GM19043 (cell line): ENCODE measurements at regions not wholly inside any gene's neighbourhood (a gene's known extent, or its start where the extent isn't known, plus 50 kb on each side); places are given as distances from the start of the nearest gene placed in this dataset.
"Not testable (repeated sequence)": the region's sequence is repeated elsewhere in the genome, so short reads cannot be mapped to it uniquely, and the experiment has no call there.

Experiments used
- ATAC-seq: cut with Tn5 transposase; IDR thresholded peaks from one replicate; pipeline ENCODE4 v1.9.1; 2021; ENCODE audit warnings: low read depth; ENCODE audit not compliant: unreplicated experiment

DNA sequence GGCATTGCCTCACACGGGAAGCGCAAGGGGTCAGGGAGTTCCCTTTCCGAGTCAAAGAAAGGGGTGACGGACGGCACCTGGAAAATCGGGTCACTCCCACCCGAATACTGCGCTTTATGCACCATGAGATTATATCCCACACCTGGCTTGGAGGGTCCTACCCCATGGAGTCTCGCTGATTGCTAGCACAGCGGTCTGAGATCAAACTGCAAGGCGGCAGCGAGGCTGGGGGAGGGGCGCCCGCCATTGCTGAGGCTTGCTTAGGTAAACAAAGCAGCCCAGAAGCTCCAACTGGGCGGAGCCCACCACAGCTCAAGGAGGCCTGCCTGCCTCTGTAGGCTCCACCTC is 145.1 kb upstream of the BCL6 start:
- not testable (repeated sequence) for ATAC-seq

DNA sequence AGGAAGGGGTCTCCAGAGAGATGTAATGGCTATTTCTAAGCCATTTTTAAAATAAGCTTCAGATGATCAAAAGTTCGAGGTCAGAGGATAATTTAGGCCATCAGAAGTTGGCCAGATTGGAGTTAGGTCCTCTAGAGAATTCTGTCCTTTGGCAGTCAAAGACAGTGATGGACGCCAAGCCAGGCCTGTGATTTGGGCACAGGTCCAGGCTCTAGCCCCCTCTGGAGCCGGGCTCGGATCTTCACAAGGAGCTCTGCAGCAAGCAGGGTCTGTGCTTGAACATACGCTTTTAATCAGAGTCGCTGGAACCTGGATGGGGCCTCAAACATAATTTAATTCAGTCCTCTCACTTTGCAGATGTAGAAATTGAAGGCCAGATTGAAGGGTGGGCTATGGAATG is 151.4 kb upstream of the BCL6 start:
- no peak for ATAC-seq

DNA sequence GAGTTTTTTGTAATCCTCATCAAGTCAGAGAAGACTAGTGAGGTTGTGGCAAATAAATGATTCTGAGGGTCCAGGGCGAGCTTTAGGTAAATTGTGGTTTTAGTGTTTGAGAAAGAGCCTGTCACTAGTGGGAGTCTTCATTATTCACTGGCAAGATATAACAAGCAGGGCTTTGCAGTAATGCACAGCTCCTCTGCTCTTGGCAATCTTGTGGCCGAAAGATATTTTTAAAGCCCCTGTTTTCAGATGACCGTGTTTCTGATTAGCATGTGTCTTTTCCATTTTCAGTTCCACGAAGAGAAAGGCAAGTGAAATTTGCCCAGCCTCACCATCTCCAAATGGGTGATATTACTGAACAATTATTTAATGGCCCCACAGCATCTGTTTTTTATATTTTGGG is 154.0 kb upstream of the BCL6 start:
- no peak for ATAC-seq

DNA sequence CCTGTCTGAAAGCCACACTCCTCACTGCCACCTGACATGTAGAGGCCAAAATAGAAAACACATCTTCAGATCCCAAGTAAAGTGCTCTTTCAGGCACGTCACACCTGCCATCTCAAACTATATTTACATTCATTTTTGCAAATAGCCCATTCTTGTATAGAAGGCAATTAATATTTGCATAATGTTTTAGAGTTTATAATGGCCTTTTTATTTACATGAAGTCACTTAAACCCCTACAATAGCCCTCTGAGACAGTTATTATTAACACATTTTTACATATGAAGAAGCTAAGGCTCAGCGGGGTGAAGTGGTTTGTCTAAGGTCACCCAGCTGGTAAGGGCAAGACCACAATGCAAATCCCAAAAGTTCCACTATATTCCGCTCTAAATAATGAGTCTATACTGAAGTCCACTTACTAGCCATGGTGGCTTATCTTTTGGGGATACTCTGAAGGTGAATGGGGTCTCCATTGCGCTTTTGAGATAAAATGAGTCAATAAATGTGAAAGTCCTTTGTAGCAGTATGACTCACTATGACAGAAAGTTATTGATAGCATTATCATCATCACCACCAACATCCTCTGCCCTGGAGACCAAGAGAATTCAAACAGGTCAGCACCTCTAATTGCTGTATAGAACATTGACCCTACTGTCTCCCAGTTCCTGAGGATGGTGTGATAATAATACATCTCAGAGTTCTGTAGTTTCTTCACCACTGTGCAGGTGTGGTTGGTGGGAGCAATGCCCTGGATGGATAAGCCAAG is 155.9 kb upstream of the BCL6 start:
- ATAC-seq: no peak

DNA sequence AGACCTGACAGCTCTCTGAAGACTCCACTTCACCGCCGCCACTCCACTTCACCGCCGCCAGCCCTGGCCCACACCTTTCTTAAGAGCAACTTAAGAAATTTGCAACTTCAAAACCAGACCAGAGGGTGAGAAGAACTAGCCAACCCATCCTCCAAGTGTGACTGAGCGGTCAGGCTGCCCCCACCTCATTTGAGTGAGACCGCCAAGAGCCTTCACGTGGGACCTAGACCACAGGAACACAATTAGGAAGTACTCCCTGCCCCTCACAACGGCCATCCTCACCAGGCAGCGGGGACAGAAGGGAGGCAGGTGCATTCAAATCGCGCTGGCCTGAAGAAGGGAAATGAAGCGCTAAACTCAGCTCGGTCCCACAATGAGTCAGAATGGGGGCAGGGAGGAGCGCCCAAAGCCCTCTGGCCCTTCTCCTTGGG is 156.8 kb upstream of the BCL6 start:
- peak; percentile 71 for ATAC-seq

- ATAC-seq: no peak
Observed at GRCh38 chr3:187902936-187903335, 157.7 kb upstream of the BCL6 start.

DNA sequence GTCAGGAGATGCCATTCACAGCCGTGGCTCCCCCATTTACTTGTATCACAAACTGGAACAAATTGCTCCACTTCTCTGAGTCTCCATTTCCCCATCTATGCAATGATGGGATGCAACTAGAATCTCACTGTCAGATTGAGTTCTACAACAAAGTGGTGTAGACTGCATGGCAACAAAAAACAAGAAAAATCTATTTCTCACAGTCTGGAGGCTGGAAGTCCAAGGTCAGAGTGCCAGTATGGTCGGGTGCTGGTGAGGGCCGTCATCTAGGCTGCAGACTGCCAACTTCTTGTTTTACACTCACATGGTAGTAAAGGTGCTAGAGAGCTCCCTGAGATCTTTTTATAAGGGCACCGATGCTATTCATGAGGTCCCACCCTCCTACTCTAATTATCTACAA is 158.4 kb upstream of the BCL6 start:
- no peak for ATAC-seq

DNA sequence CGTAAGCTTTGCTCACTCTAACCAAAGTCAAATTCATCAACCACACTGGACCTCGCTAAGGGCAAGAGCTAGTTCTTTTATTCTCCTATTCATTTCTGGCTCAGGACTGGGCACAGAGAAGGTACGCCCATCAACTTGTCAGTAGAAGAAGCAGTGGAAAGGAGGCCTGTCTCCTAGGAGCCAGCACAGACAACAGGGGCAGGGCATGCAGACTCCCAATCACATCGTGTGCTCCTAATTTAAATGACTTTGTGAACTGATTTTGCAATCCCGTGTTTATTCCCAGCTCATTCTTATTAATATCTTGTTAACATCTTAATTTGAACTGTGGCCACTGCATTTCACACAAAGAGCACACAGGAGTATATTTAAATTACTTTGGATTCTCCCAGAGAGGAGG is 161.1 kb upstream of the BCL6 start:
- ATAC-seq: no peak

GRCh38 chr3:187906920-187907319 is 161.7 kb upstream of the BCL6 start:
- ATAC-seq: no peak

- ATAC-seq: no peak
Observed at GRCh38 chr3:187909866-187910265, 164.6 kb upstream of the BCL6 start.

GRCh38 chr3:187912007-187912406 is 166.7 kb upstream of the BCL6 start:
- ATAC-seq: no peak

- ATAC-seq: no peak
Observed at GRCh38 chr3:187913617-187914033, 168.4 kb upstream of the BCL6 start.

GRCh38 chr3:187914231-187914630 is 169.0 kb upstream of the BCL6 start:
- no peak for ATAC-seq

GRCh38 chr3:187916072-187916471 is 170.8 kb upstream of the BCL6 start:
- ATAC-seq: no peak

DNA sequence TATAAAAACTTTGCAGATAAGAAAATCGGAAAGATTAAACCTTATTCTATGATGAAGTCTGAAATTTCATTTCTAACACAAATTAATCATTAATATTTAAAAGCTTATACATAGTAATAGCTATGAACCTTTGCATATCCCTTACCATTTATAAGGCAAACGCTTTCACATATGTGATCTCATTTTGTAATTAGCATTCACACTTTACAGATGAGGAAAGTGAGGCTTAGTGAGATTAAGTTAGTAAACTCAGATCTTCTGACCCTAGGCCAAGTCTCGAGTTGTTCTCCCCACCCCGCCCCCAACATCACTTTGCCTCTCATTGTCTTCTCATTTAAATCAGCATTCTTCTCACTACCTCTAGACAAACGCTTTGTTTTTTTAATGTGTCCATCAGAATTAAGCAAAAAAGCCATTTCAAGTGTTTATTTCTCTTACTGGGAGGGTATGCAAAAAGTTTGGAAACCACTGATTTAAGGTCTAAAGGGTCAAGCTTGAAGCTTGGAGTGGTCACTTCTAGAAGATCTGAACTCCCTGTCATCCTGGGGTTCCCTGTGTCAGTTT is 172.9 kb upstream of the BCL6 start:
- no peak for ATAC-seq

DNA sequence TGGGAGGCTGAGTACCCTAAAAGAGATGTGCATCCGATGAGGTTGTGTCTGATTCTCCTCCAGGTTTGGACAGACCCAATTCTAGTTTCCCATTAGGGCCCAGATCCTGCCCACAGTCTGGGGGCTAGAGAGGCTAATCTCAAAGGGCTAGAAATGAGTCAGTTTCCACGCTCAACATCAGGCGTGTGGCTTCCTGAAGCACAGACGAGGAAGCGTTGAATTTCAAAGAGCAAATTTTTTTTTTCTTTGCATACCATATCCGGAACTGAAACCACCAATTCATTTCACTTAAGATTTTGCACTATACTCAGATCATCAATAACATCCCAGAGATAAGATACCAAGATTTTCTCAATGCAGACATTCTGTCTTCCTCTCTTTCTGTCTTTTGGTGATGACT is 173.8 kb upstream of the BCL6 start:
- ATAC-seq: peak; percentile 87

DNA sequence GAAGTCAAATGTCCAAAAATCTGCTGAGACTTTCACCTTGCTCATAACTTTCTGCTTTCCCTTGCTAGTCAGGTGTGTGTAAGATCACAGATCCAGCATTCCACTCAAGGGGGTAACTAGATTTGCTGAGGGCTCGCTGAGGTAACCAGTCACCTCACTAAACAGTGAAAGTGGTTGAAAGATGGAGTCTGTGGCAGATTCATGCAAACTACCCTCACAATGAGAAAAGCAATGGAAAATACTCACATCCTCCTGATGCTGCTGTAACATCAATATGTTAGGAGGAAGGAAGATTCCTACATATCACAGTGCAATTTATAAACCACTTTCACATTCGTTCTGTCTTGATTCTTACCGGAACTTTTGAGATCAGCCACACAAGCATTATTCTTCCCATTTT is 174.3 kb upstream of the BCL6 start:
- ATAC-seq: peak; percentile 28

- ATAC-seq: no peak
Observed at GRCh38 chr3:187920030-187920429, 174.8 kb upstream of the BCL6 start.

DNA sequence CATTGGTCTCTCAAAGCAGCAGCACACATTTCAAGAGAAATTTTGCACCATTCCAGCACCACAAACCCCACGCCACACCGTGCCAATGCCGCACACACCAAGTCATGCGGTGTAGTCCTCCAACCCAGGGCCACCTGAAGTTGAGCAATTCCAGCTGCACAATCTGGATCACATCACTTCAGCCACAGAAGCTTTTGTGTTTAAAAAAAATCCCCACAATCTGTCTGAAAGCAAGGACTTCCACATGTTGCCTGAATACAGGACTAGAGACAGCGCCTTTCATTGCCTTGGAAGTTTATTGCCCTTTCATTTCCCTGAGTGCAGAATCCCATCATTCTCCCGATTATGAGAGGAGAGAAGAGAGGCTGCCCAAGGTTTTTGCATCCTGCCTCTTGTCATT is 175.6 kb upstream of the BCL6 start:
- ATAC-seq: no peak

DNA sequence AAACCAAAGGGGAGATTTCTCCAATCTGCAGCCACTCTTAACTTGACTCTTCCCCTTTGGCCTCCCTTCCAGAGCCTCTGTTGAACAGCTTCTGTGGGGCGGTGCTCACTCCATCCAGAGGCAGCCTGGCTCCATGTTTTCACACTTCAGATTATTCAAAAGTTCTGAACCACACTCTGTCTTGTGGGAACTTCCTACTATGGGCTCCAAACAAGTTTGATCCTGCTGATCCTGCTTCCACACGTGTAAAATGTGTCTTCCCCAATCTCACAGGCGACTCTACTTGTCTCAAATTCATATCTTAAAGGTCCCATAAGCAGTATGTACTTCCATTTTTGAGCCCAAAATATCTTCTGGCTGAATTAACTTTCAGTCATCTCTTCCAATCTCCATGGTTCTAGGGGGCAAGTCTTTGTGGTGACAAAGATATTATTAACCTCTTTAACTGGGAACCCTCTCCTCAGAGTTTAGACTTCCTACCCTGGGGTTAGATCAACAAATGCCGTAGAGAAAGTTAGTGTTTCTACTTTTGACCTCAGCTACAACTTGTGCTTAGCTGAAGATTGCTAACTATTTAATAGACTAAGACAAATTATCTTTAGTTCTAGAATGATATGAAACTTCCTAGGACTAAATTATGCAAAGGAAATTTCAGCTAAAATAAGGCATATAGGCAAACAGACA is 176.3 kb upstream of the BCL6 start:
- no peak for ATAC-seq

DNA sequence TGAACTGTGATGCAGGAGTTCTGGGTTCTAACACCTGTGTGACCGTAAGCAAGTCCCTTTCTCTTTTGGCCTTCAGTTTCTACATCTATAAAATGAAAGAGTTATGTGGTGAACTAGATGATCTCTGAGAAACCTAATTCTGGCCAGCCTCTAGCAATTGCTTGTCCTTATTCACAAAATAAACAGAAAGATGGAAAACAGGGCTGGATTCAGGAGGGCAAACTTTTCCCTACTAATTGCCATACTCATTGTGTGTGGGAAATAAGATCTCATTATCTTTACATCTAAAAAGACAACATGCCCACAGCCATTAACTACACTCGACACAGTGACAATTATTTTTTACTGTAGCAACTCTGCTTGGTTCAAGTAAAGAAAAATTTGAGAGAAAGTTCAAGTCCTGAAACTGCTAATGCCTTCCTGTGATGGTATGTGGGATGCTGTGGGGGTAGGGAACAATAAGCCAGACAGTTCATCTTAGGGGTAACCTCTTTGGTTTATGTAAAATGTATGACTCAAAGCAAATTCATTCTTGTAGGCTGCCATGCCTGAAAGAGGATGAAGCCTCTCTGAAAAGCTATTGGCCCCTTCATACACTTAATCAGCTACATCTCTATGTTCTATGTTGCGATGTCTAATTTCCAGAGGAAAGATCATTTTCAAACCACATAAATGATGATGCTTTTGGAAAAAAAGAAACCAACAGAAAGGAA is 177.6 kb upstream of the BCL6 start:
- no peak for ATAC-seq
